ENCODE measurements at regions not wholly inside any gene's neighbourhood (a gene's known extent, or its start where the extent isn't known, plus 50 kb on each side); places are given as distances from the start of the nearest gene placed in this dataset.
"Not testable (repeated sequence)": the region's sequence is repeated elsewhere in the genome, so short reads cannot be mapped to it uniquely, and the experiment has no call there.

GRCh38 chr11:14573539-14574057 lies 53.4 kb upstream of the PSMA1 start:
- not testable (repeated sequence) for DNase-seq (ENCODE audit: low read depth)

DNA sequence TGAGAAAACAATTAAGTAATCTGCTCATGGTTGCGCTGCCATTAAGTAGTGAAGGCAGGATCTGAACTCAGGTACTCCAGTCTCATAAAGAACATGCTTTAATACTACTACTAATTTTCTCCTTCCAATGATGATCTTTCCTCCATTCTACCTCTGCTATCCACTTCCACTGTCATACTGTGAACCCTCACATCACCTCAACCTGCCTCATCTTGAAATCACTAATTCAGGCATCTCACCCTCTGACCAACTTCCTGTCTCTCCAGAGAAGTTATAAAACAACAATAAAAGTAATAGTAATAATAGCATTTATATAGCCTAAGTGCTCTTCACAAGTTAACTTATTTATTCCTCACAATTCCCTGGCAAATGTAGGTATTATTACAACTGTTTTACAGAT lies 57.1 kb upstream of the PSMA1 start:
- no peak for DNase-seq (ENCODE audit: low read depth)

DNA sequence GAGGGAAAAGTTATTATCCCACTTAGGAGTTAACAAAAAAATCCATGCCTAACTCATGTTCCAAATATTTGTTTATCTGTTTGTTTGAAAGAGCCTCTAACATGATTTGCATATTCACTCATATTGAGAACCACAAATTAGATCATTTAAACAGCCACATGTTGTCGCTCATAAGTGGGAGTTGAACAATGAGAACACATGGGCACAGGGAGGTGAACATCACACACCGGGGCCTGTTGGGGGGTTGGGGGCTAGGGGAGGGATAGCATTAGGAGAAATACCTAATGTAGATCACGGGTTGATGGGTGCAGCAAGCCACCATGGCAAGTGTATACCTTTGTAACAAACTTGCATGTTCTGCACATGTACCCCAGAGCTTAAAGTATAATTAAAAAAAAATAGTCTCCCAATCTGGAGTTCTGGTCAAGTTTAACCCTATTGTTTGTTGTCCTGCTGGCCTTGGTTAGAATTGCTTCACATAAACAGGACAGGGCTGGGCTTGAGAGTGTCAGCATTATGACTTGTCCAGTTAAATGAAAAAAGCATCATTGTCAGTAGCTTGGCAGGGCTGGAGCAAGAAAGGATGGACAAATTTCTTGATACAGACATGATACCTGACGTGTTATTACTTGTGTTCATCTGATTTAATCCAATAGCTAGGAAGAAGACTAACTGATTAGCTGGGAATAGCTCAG lies 57.8 kb upstream of the PSMA1 start:
- no peak for DNase-seq (ENCODE audit: low read depth)

- DNase-seq (ENCODE audit: low read depth), result peak; percentile 28
Observed at GRCh38 chr11:14578541-14578956, 58.4 kb upstream of the PSMA1 start.

- no peak for DNase-seq (ENCODE audit: low read depth)
Observed at GRCh38 chr11:14579646-14580045, 59.5 kb upstream of the PSMA1 start.

DNA sequence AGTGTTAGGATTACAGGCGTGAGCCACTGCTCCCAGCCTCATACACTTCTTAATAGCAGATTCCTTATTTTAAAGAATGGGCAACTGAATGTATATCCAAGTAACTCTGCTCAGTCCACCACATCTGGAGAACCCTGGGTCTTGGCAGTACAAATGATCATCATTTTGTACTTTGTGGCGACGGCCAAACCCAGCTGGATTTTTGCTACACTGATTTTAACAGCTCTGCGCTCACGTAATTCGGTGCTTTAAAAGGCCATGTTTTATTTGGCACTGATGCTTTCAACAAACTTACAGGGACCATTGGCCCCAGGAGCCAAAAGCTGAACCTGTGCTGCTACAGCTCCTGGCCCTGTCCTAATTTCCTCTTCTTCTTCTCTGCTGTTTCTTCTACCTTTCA lies 60.8 kb upstream of the PDE3B start:
- no peak for DNase-seq (ENCODE audit: low read depth)

GRCh38 chr11:14583252-14584034 lies 60.2 kb upstream of the PDE3B start:
- DNase-seq (ENCODE audit: low read depth), result no peak

GRCh38 chr11:14584035-14584363 lies 59.6 kb upstream of the PDE3B start:
- DNase-seq (ENCODE audit: low read depth), result no peak

DNA sequence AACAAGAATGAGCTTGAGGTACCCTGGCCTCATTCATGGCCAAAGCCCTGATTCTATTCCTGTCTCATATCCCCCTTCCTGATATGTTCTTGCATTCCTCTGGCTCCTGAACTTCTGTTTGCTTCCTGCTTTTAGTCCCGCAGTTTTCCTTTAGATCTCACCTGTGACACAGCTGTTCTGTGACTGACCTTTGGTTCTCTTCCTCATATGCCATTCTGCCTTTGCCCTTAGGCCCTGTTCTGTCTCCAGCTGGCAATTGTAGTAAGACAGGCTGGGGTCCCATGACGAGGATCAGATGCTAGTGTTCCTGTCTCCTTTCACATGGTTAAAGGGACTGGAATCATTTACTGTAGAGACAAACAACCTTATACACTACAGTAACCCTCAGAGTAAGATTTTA lies 59.0 kb upstream of the PDE3B start:
- DNase-seq (ENCODE audit: low read depth), result no peak

- DNase-seq (ENCODE audit: low read depth), result no peak
Observed at GRCh38 chr11:14585438-14585837, 58.2 kb upstream of the PDE3B start.

DNA sequence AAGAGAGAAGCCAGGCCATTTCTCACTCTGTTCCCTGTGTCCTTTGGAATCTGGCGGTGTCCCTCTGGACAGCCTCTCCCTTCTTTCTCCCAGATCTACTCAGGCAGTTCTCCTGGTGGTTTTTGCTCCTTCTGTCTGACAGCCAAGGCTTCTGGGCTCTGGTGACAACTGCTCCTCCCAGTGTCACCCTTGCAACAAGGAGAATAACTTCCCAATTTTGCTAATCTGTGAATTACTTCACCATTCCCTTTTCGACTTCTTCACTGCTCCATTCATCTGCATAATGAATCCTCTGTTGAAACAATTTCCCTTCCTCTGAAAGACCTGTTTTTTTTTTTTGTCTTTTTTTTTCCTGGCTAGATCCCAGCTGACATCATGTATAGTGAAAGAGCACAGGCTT lies 56.3 kb upstream of the PDE3B start:
- DNase-seq (ENCODE audit: low read depth), result no peak

- no peak for DNase-seq (ENCODE audit: low read depth)
Observed at GRCh38 chr11:14588681-14589080, 54.9 kb upstream of the PDE3B start.

DNA sequence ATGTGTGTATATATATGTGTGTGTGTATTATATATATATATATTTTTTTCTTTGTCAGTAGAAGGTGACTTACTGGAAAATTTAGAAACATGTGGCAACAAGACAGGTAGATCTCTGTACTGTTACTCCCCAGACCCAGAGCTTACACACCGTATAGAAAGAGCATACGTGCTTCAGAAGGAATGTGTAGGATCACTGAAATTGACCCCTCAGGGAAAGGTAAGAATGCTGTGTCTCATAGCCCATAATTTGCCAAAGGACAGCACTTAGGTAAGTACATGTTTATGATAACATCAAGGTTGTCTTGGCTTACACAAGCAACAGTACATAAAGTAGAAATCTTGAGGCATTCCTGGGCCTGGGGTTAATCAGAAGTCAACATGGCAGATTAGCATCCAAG lies 54.2 kb upstream of the PDE3B start:
- no peak for DNase-seq (ENCODE audit: low read depth)

DNA sequence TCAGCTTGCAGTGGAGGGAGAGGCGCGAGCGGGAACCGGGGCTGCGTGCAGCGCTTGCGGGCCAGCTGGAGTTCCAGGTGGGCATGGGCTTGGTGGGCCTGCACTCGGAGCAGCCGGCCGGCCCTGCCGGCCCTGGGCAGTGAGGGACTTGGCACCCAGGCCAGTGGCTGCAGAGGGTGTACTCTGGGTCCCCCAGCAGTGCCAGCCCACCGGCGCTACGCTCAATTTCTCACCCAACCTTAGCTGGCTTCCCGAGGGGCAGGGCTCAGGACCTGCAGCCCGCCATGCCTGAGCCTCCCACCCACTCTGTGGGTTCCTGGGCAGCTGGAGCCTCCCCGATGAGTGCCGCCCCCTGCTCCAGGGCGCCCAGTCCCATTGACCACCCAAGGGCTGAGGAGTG lies 52.6 kb upstream of the PDE3B start:
- DNase-seq (ENCODE audit: low read depth), result not testable (repeated sequence)

DNA sequence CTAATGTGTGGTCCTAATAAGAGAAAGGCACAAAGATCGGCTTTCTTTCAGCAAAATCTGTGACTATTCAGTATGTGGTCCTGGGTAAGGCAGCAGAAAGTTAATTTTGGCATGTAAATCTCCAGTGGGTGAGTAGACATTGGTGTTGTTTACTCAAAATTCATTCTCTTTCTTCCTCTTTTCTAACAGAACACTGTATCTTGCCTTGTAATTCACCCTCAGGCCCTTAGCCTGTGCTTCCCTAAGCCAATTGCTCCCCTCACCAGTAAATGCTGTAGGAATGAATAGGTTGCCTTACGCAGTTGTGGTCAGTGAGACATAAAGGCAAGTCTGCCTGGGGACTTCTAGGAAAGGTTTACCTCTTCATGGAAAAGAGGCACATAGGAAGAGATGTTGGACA lies 49.9 kb upstream of the PDE3B start:
- DNase-seq (ENCODE audit: low read depth), result no peak
